SU-DHL-6 (cell line): ENCODE measurements at regions not wholly inside any gene's neighbourhood (a gene's known extent, or its start where the extent isn't known, plus 50 kb on each side); places are given as distances from the start of the nearest gene placed in this dataset.

ENCODE experiments used
- H2AFZ ChIP-seq: fragments of 200-600 bp; sonication (generic); 2 replicates; pipeline ENCODE4 v1.6.1; 2014; ENCODE audit warnings: low read depth, mild to moderate bottlenecking, moderate library complexity, mixed read lengths, antibody characterized with exemption, low read length; ENCODE audit not compliant: severe bottlenecking
- H3F3A ChIP-seq: fragments of 200-600 bp; shearing (Covaris generic); 2 replicates; pipeline ENCODE4 v1.6.0; 2016; ENCODE audit warnings: antibody characterized with exemption, mild to moderate bottlenecking; ENCODE audit not compliant: insufficient read depth
- H3K27ac ChIP-seq: fragments of 200-600 bp; sonication (generic); 2 replicates; pipeline ENCODE4 v1.5.1; 2016; ENCODE audit warnings: low read depth, mild to moderate bottlenecking, low read length, moderate library complexity, mixed read lengths
- H3K27me3 ChIP-seq: fragments of 200-600 bp; sonication (generic), shearing (Covaris generic); 2 replicates; pipeline ENCODE4 v1.6.0; 2014; ENCODE audit warnings: mild to moderate bottlenecking, low read length
- H3K36me3 ChIP-seq: fragments of 200-600 bp; sonication (generic); 2 replicates; pipeline ENCODE4 v1.6.1; 2014; ENCODE audit warnings: mild to moderate bottlenecking, low read length, mixed read lengths
- H3K4me2 ChIP-seq: fragments of 300-600, 200-600 bp; shearing (Covaris generic), sonication (generic); 2 replicates; pipeline ENCODE4 v1.6.0; 2014; ENCODE audit warnings: low read length, low read depth, mild to moderate bottlenecking; ENCODE audit not compliant: poor library complexity, severe bottlenecking
- H3K4me3 ChIP-seq: fragments of 200-600 bp; sonication (generic); 2 replicates; pipeline ENCODE4 v1.5.1; 2014; ENCODE audit warnings: antibody characterized with exemption, low read length, mild to moderate bottlenecking, mixed read lengths; ENCODE audit not compliant: insufficient read depth, poor library complexity, severe bottlenecking
- H3K79me2 ChIP-seq: fragments of 200-600 bp; sonication (generic); 2 replicates; pipeline ENCODE4 v1.6.1; 2014; ENCODE audit warnings: mild to moderate bottlenecking, low read length, moderate library complexity; ENCODE audit not compliant: insufficient read depth
- H3K9ac ChIP-seq: fragments of 200-600 bp; sonication (generic); 2 replicates; pipeline ENCODE4 v1.7.0; 2014; ENCODE audit warnings: mild to moderate bottlenecking, low read length
- H3K9me2 ChIP-seq: fragments of 200-600 bp; sonication (generic); replicated peaks from 2 replicates; pipeline ENCODE4 v1.6.1; 2014; ENCODE audit warnings: low read length; ENCODE audit not compliant: insufficient read depth
- H3K9me3 ChIP-seq: fragments of 200-600 bp; sonication (generic); 2 replicates; pipeline ENCODE4 v1.6.1; 2014; ENCODE audit warnings: low read length, mixed read lengths; ENCODE audit not compliant: insufficient read depth
- H4K20me1 ChIP-seq: fragments of 200-600 bp; sonication (generic); 2 replicates; pipeline ENCODE4 v1.6.1; 2014; ENCODE audit warnings: low read depth, mild to moderate bottlenecking, antibody characterized with exemption, low read length, moderate library complexity, mixed read lengths
- CTCF ChIP-seq: fragments of 200-600 bp; sonication (generic); IDR thresholded peaks from one replicate; pipeline ENCODE4 v1.5.1; 2017; ENCODE audit warnings: antibody characterized with exemption, mild to moderate bottlenecking, low read length, moderate library complexity; ENCODE audit not compliant: insufficient read depth, poor library complexity, severe bottlenecking
- EZH2phosphoT487 ChIP-seq: fragments of 200-600 bp; sonication (generic), shearing (Covaris generic); conservative IDR thresholded peaks from 2 replicates; pipeline ENCODE4 v1.6.1; 2018; ENCODE audit warnings: mild to moderate bottlenecking, antibody characterized with exemption, low read length, moderate library complexity, mixed read lengths

DNA sequence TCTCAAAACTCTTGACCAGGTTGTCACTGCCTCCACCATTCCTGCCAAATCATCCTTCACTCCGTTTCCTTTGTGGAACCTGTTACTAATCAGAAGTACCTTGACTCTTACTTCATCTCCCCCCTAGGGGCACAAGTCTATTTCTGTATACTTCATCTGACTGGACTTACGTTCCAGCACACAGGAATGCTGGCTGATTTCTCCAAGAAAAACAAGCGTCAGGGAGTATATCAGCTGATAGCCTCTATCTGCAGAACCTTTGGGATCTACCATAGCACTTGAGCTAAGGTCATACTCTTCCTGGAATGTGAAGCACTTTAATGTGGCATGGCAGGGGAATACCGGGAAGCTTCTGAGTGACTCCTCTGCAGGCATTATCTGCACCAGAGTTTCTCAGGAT is 178.1 kb upstream of the MOCS1 start:
- Histone ChIP-seq H3F3A (no peaks in the 10 kb centered on the region), H3K27ac (no peak overlapping the region), H3K79me2 (no peaks in the 10 kb centered on the region), H3K4me2 (no peak overlapping the region), H3K27me3 (no peaks in the 10 kb centered on the region), H2AFZ (no peak overlapping the region), H4K20me1 (no peaks in the 10 kb centered on the region), H3K4me3 (no peak overlapping the region), H3K9me3 (peaks cover 11% of the 10 kb centered on the region; the same call in 1 of the 2 replicates), H3K9me2 (no peaks in the 10 kb centered on the region), H3K36me3 (no peaks in the 10 kb centered on the region), H3K9ac (no peak overlapping the region)
- TF ChIP-seq EZH2phosphoT487 (no peak), CTCF (no peak)

DNA sequence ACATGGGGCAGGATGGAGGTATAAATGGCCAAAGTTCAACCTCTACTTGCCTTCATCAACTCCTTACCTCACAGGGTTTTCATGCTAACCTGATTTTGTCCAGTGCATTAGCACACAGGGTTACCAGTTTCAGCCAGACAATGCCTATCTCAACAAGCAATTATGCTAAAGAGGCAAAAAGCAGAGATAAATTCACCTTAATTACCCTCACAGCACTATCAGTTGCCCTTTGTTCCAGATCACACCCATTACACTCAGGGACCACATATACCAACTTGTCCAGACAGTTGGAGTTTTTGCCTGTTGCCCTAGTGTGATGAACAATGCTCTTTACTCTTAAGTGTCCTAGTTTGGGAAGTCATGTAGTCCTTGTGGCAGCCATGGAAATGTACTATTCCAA is 174.5 kb upstream of the MOCS1 start:
- Histone ChIP-seq H3K27ac (no peak overlapping the region), H3K36me3 (no peaks in the 10 kb centered on the region), H4K20me1 (no peaks in the 10 kb centered on the region), H3K4me3 (no peak overlapping the region), H3K9me2 (no peaks in the 10 kb centered on the region), H2AFZ (no peak overlapping the region), H3K9me3 (peaks cover 11% of the 10 kb centered on the region; the same call in 1 of the 2 replicates), H3K4me2 (no peak overlapping the region), H3F3A (no peaks in the 10 kb centered on the region), H3K79me2 (no peaks in the 10 kb centered on the region), H3K27me3 (no peaks in the 10 kb centered on the region), H3K9ac (no peak overlapping the region)
- no peak for TF ChIP-seq EZH2phosphoT487

- Histone ChIP-seq H3K27ac (no peak overlapping the region), H3K27me3 (no peaks in the 10 kb centered on the region), H3K9ac (no peak overlapping the region), H3K4me2 (no peak overlapping the region), H3K9me3 (peaks cover 11% of the 10 kb centered on the region; the same call in 1 of the 2 replicates), H2AFZ (no peak overlapping the region), H3K79me2 (no peaks in the 10 kb centered on the region), H4K20me1 (no peaks in the 10 kb centered on the region), H3K4me3 (no peak overlapping the region), H3K9me2 (no peaks in the 10 kb centered on the region), H3K36me3 (no peaks in the 10 kb centered on the region), H3F3A (no peaks in the 10 kb centered on the region)
- no peak for TF ChIP-seq CTCF
- no peak for TF ChIP-seq EZH2phosphoT487
Measured at GRCh38 chr6:40106840-40107239, 172.6 kb upstream of the MOCS1 start.

DNA sequence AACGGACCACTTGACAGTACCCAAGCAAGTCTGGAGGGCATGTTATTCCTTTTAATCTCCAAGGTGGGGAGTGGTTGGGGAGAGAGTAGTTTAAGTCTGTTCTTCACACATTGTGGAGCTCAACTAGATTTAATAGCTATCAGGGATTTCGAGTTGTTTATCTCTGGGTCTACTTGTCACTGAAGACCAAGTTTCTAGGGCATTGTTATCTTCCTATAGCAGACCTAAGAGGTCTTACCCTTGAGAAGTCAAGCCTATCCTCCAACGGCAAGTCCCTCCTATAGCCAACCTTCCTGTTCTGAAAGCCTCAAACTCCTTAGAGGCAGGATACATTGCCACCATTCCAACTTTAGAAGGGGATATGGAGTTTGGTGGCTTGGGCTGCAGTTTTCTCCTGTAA is 164.5 kb upstream of the MOCS1 start:
- no peaks in the 10 kb centered on the region for H3K9me2 ChIP-seq
- H3K36me3 ChIP-seq = no peaks in the 10 kb centered on the region
- no peak overlapping the region for H3K4me2 ChIP-seq
- H3F3A ChIP-seq = no peaks in the 10 kb centered on the region
- no peaks in the 10 kb centered on the region for H3K27me3 ChIP-seq
- no peaks in the 10 kb centered on the region for H4K20me1 ChIP-seq
- no peak overlapping the region for H3K4me3 ChIP-seq
- H2AFZ ChIP-seq = no peak overlapping the region
- H3K27ac ChIP-seq = no peak overlapping the region
- no peaks in the 10 kb centered on the region for H3K9me3 ChIP-seq
- H3K9ac ChIP-seq = no peak overlapping the region
- H3K79me2 ChIP-seq = no peaks in the 10 kb centered on the region
- TF ChIP-seq CTCF (no peak), EZH2phosphoT487 (no peak)
